Esophagus muscularis mucosa (tissue), 4 donors: ENCODE measurements at regions not wholly inside any gene's neighbourhood (a gene's known extent, or its start where the extent isn't known, plus 50 kb on each side); places are given as distances from the start of the nearest gene placed in this dataset.

ENCODE experiments used
- DNase-seq: peaks from one replicate; pipeline ENCODE4 v3.0.0-alpha.2; 2017; ENCODE audit errors: extremely low spot score
- H3K27ac ChIP-seq, 4 donors: fragments of 200-600 bp; sonication (generic); replicated peaks in 1 of 4; 1 replicate in 3 of 4; 2 replicates in 1 of 4; pipeline ENCODE4 v1.5.1; 2016 to 2019; ENCODE audit warnings: mild to moderate bottlenecking in 1 of 4
- H3K27me3 ChIP-seq, 4 donors: fragments of 200-600 bp; sonication (generic); one replicate each; pipeline versions ENCODE4 v1.5.1 to v1.6.0; 2016 to 2019
- H3K36me3 ChIP-seq, 4 donors: fragments of 200-600 bp; sonication (generic); one replicate each; pipeline ENCODE4 v1.5.1; 2016 to 2019
- H3K4me1 ChIP-seq, 4 donors: fragments of 200-600 bp; sonication (generic); one replicate each; pipeline ENCODE4 v1.5.1; 2016 to 2019
- H3K4me3 ChIP-seq, 4 donors: fragments of 200-600 bp; sonication (generic); 1 replicate in 2 of 4; 2 replicates in 2 of 4; pipeline ENCODE4 v1.5.1; 2016 to 2019; ENCODE audit warnings: mild to moderate bottlenecking in 4 of 4, moderate library complexity in 1 of 4
- H3K9me3 ChIP-seq, 4 donors: fragments of 200-600 bp; sonication (generic); 1 replicate in 3 of 4; 2 replicates in 1 of 4; pipeline ENCODE4 v1.5.1; 2016 to 2019
- CTCF ChIP-seq, 3 experiments: fragments of 200-600 bp in 2 of 3; fragments of 450-650 bp in 1 of 3; sonication (generic) in 2 of 3; IDR thresholded peaks; one replicate each; pipeline ENCODE4 v1.5.1; 2017 to 2019; ENCODE audit warnings: antibody characterized with exemption in 3 of 3, mild to moderate bottlenecking in 2 of 3, moderate library complexity in 1 of 3
- EP300 ChIP-seq: sonication (generic); formaldehyde crosslinking; IDR thresholded peaks from one replicate; pipeline ENCODE4 v1.6.1; 2017; ENCODE audit warnings: antibody characterized with exemption
- POLR2A ChIP-seq: fragments of 450-650 bp; IDR thresholded peaks from one replicate; pipeline ENCODE4 v1.6.1; 2017; ENCODE audit warnings: antibody characterized with exemption, moderate library complexity, mild to moderate bottlenecking, low read depth
- POLR2AphosphoS5 ChIP-seq, 2 donors: sonication (generic); formaldehyde crosslinking; IDR thresholded peaks; one replicate each; pipeline ENCODE4 v1.6.1; 2017; ENCODE audit warnings: antibody characterized with exemption in 2 of 2
- WGBS: methylation state at CpG from one replicate; pipeline ENCODE4 v1.1.5; 2018; 5-methylcytosine and 5-hydroxymethylcytosine counted together
- intact Hi-C: fragments of 100-400 bp; cut with DNase I; formaldehyde crosslinking; loops from one replicate; pipeline ENCODE4 v1.15.1; 2023

- Histone ChIP-seq H3K4me3 (no peak overlapping the region), H3K27me3 (peaks cover 0 to 15% (median 12%) of the 10 kb centered on the region in 4 donors), H3K4me1 (peaks cover 6 to 24% (median 15%) of the 10 kb centered on the region in 4 donors), H3K9me3 (no peaks in the 10 kb centered on the region), H3K27ac (no peak overlapping the region), H3K36me3 (no peaks in the 10 kb centered on the region)
- TF ChIP-seq CTCF (IDR thresholded peaks at IDR 0.05) (no peak), EP300 (no peak), POLR2AphosphoS5 (IDR thresholded peaks at IDR 0.05) (no peak)
- intact Hi-C loops: no loop called here
- no peak for DNase-seq
- 82% methylated on average over 13 of the region's 13 CpGs for WGBS
These were observed 155.7 kb downstream of the RMI1 start for GRCh38 chr9:84136119-84136868.

GRCh38 chr9:84137968-84138367 is 157.4 kb downstream of the RMI1 start:
- WGBS: 93% methylated on average over 2 of the region's 2 CpGs
- H3K4me3 ChIP-seq: no peak overlapping the region
- intact Hi-C loops: no loop called here
- no peak overlapping the region for H3K27ac ChIP-seq
- H3K4me1 ChIP-seq: peaks cover 6 to 24% (median 15%) of the 10 kb centered on the region in 4 donors
- no peaks in the 10 kb centered on the region for H3K9me3 ChIP-seq
- DNase-seq: no peak
- peaks cover 0 to 31% (median 23%) of the 10 kb centered on the region in 4 donors for H3K27me3 ChIP-seq
- TF ChIP-seq POLR2AphosphoS5 (IDR thresholded peaks at IDR 0.05) (no peak), CTCF (IDR thresholded peaks at IDR 0.05) (no peak), POLR2A (no peak), EP300 (no peak)
- no peaks in the 10 kb centered on the region for H3K36me3 ChIP-seq

GRCh38 chr9:84138541-84138940 is 157.9 kb downstream of the RMI1 start:
- intact Hi-C loops: no loop called here
- no peak for DNase-seq
- H3K27me3 ChIP-seq: peaks cover 0 to 37% (median 23%) of the 10 kb centered on the region in 4 donors
- H3K36me3 ChIP-seq: no peaks in the 10 kb centered on the region
- H3K4me3 ChIP-seq: no peak overlapping the region
- WGBS: 94% methylated on average over 4 of the region's 4 CpGs
- no peaks in the 10 kb centered on the region for H3K9me3 ChIP-seq
- H3K4me1 ChIP-seq: peaks cover 6 to 24% (median 15%) of the 10 kb centered on the region in 4 donors
- TF ChIP-seq POLR2AphosphoS5 (IDR thresholded peaks at IDR 0.05) (no peak), POLR2A (no peak), CTCF (IDR thresholded peaks at IDR 0.05) (no peak), EP300 (no peak)
- H3K27ac ChIP-seq: no peak overlapping the region

GRCh38 chr9:84139296-84140070 is 158.9 kb downstream of the RMI1 start:
- no peak for TF ChIP-seq POLR2AphosphoS5 (IDR thresholded peaks at IDR 0.05)
- TF ChIP-seq CTCF (IDR thresholded peaks at IDR 0.05): no peak
- no peak for TF ChIP-seq EP300
- no peak for TF ChIP-seq POLR2A
- Histone ChIP-seq H3K9me3 (no peaks in the 10 kb centered on the region), H3K4me1 (peaks cover 6 to 24% (median 15%) of the 10 kb centered on the region in 4 donors), H3K27me3 (peaks cover 0 to 45% (median 23%) of the 10 kb centered on the region in 4 donors), H3K27ac (no peak overlapping the region), H3K36me3 (no peaks in the 10 kb centered on the region), H3K4me3 (no peak overlapping the region)
- intact Hi-C loops: no loop called here
- WGBS: 69% methylated on average over 11 of the region's 11 CpGs
- no peak for DNase-seq
